H1 (cell line): ENCODE measurements at regions not wholly inside any gene's neighbourhood (a gene's known extent, or its start where the extent isn't known, plus 50 kb on each side); places are given as distances from the start of the nearest gene placed in this dataset.

Experiments
- CTCF ChIA-PET: fragments of 300-600 bp; sonication (Branson Sonifier 250); formaldehyde crosslinking; loops from one replicate; lab custom pipeline; 2021; ENCODE audit not compliant: partially characterized antibody; lab: Charles Lee
- POLR2A ChIA-PET: fragments of 300-600 bp; sonication (Branson Sonifier 250); formaldehyde crosslinking; loops from one replicate; lab custom pipeline; 2021; ENCODE audit warnings: inconsistent platforms; ENCODE audit not compliant: partially characterized antibody; lab: Charles Lee
- DNase-seq, 2 experiments: peaks; one replicate each; pipeline versions ENCODE4 v3.0.0 to v3.0.0-alpha.2; 2010 to 2022; ENCODE audit warnings: low spot score in 2 of 2, low read depth in 1 of 2, mixed read lengths in 1 of 2
- FAIRE-seq: peaks from 2 replicates; lab custom pipeline; 2011; peaks lifted over from hg19 to GRCh38; lab: Jason Lieb, UNC
- H2AFZ ChIP-seq: 2 replicates; pipeline ENCODE4 v1.8.1; 2012; ENCODE audit warnings: low read length, inconsistent platforms
- H2AK5ac ChIP-seq: 2 replicates; pipeline ENCODE4 v1.6.1; 2013; ENCODE audit warnings: low read depth, low read length
- H2BK120ac ChIP-seq: replicated peaks from 2 replicates; pipeline ENCODE3; 2013; ENCODE audit warnings: low read depth, low read length, inconsistent platforms
- H2BK12ac ChIP-seq: 2 replicates; pipeline ENCODE4 v1.6.1; 2013; ENCODE audit warnings: low read depth, low read length
- H2BK15ac ChIP-seq: 2 replicates; pipeline ENCODE4 v1.6.1; 2013; ENCODE audit warnings: low read length
- H2BK20ac ChIP-seq: 2 replicates; pipeline ENCODE4 v1.6.1; 2013; ENCODE audit warnings: low read length
- H2BK5ac ChIP-seq: 2 replicates; pipeline ENCODE4 v1.6.1; 2013; ENCODE audit warnings: low read depth, low read length
- H3K14ac ChIP-seq: 2 replicates; pipeline ENCODE4 v1.6.1; 2013; ENCODE audit warnings: inconsistent platforms; ENCODE audit not compliant: insufficient read length
- H3K18ac ChIP-seq: 2 replicates; pipeline ENCODE4 v1.6.1; 2013; ENCODE audit warnings: low read length; ENCODE audit errors: extremely low read depth
- H3K23ac ChIP-seq: 2 replicates; pipeline ENCODE4 v1.6.1; 2013; ENCODE audit warnings: inconsistent platforms; ENCODE audit not compliant: insufficient read length
- H3K23me2 ChIP-seq: 2 replicates; pipeline ENCODE4 v1.6.1; 2013; ENCODE audit warnings: low read depth, low read length
- H3K27ac ChIP-seq: 2 replicates; pipeline ENCODE4 v1.6.1; 2011; ENCODE audit warnings: low read depth, low read length, inconsistent platforms
- H3K27me3 ChIP-seq, 4 experiments: replicated peaks in 1 of 4; 1 replicate in 1 of 4; 2 replicates in 3 of 4; pipeline versions ENCODE4 v1.6.1 to v1.8.1; 2011 to 2013; ENCODE audit warnings: low read length in 3 of 4, mild to moderate bottlenecking in 3 of 4, inconsistent platforms in 2 of 4, mixed read lengths in 2 of 4, moderate library complexity in 1 of 4; ENCODE audit not compliant: control insufficient read depth in 3 of 4, insufficient read depth in 3 of 4; ENCODE audit errors: extremely low read depth in 1 of 4
- H3K36me3 ChIP-seq, 4 experiments: 2 replicates each; pipeline versions ENCODE4 v1.6.1 to v1.8.1; 2011 to 2013; ENCODE audit warnings: mild to moderate bottlenecking in 4 of 4, low read length in 3 of 4, moderate library complexity in 2 of 4, control low read depth in 1 of 4, inconsistent platforms in 1 of 4; ENCODE audit not compliant: insufficient read depth in 4 of 4, control insufficient read depth in 2 of 4
- H3K4ac ChIP-seq: replicated peaks from 2 replicates; pipeline ENCODE3; 2013; ENCODE audit warnings: low read length, low read depth, mixed read lengths, inconsistent platforms; ENCODE audit not compliant: insufficient read length
- H3K4me1 ChIP-seq, 4 experiments: replicated peaks in 1 of 4; 1 replicate in 1 of 4; 2 replicates in 3 of 4; pipeline versions ENCODE4 v1.6.1 to v1.8.1; 2011 to 2013; ENCODE audit warnings: low read length in 3 of 4, inconsistent platforms in 2 of 4, mixed read lengths in 1 of 4; ENCODE audit not compliant: insufficient read depth in 4 of 4, control insufficient read depth in 3 of 4
- H3K4me2 ChIP-seq, 2 experiments: 2 replicates each; pipeline versions ENCODE4 v1.6.1 to v1.8.1; 2011 to 2013; ENCODE audit warnings: low read depth in 2 of 2, low read length in 2 of 2, control low read depth in 1 of 2, inconsistent platforms in 1 of 2, mild to moderate bottlenecking in 1 of 2; ENCODE audit not compliant: insufficient read depth in 1 of 2
- H3K4me3 ChIP-seq, 4 experiments: fragments of 200-600, 300-600 bp in 1 of 4; sonication (generic), shearing (Covaris generic), sonication (Bioruptor Twin) in 1 of 4; 2 replicates each; pipeline versions ENCODE4 v1.5.1 to v1.8.1; 2011 to 2016; ENCODE audit warnings: low read length in 4 of 4, low read depth in 3 of 4, control low read depth in 2 of 4, inconsistent platforms in 2 of 4, mild to moderate bottlenecking in 2 of 4, mixed read lengths in 1 of 4, moderate library complexity in 1 of 4; ENCODE audit not compliant: insufficient read depth in 2 of 4; ENCODE audit errors: extremely low read depth in 1 of 4
- H3K56ac ChIP-seq: replicated peaks from 2 replicates; pipeline ENCODE3; 2013; ENCODE audit warnings: low read depth, mild to moderate bottlenecking, mixed read lengths, low read length, inconsistent platforms; ENCODE audit not compliant: insufficient read length
- H3K79me1 ChIP-seq: 2 replicates; pipeline ENCODE4 v1.6.1; 2013; ENCODE audit warnings: low read depth, low read length, control low read depth
- H3K79me2 ChIP-seq, 2 experiments: 2 replicates each; pipeline versions ENCODE4 v1.6.1 to v1.8.1; 2012 to 2013; ENCODE audit warnings: low read length in 2 of 2, mild to moderate bottlenecking in 2 of 2, inconsistent platforms in 1 of 2; ENCODE audit not compliant: insufficient read depth in 2 of 2, control insufficient read depth in 1 of 2
- H3K9ac ChIP-seq, 4 experiments: replicated peaks in 1 of 4; 1 replicate in 1 of 4; 2 replicates in 3 of 4; pipeline versions ENCODE4 v1.6.1 to v1.8.1; 2011 to 2013; ENCODE audit warnings: low read depth in 3 of 4, low read length in 3 of 4, control low read depth in 2 of 4, mild to moderate bottlenecking in 2 of 4, moderate library complexity in 2 of 4, inconsistent platforms in 1 of 4; ENCODE audit errors: extremely low read depth in 1 of 4
- H3K9me3 ChIP-seq, 2 experiments: 2 replicates each; pipeline versions ENCODE4 v1.6.1 to v1.8.1; 2012 to 2013; ENCODE audit warnings: mild to moderate bottlenecking in 2 of 2, moderate library complexity in 2 of 2, control low read depth in 1 of 2, inconsistent platforms in 1 of 2, low read depth in 1 of 2, low read length in 1 of 2, mixed read lengths in 1 of 2; ENCODE audit not compliant: insufficient read depth in 2 of 2
- H4K20me1 ChIP-seq, 2 experiments: replicated peaks in 1 of 2; 2 replicates each; pipeline versions ENCODE3 to v1.8.1; 2011 to 2013; ENCODE audit warnings: inconsistent platforms in 2 of 2, low read length in 2 of 2, mild to moderate bottlenecking in 1 of 2; ENCODE audit not compliant: insufficient read depth in 2 of 2, control insufficient read depth in 1 of 2
- H4K5ac ChIP-seq: 2 replicates; pipeline ENCODE4 v1.6.1; 2013; ENCODE audit warnings: low read length, low read depth, mixed read lengths, inconsistent platforms; ENCODE audit not compliant: insufficient read length
- H4K8ac ChIP-seq: 2 replicates; pipeline ENCODE4 v1.8.0; 2013; ENCODE audit warnings: mild to moderate bottlenecking, moderate library complexity, low read length, inconsistent platforms; ENCODE audit not compliant: insufficient read depth; ENCODE audit errors: extremely low read depth
- H4K91ac ChIP-seq: replicated peaks from 2 replicates; pipeline ENCODE3; 2013; ENCODE audit warnings: low read length, mixed read lengths, inconsistent platforms; ENCODE audit not compliant: insufficient read length
- BCL11A ChIP-seq, 2 experiments: IDR thresholded peaks; one replicate each; pipeline ENCODE4 v1.6.1; 2011; ENCODE audit warnings: low read depth in 2 of 2, low read length in 2 of 2, mild to moderate bottlenecking in 2 of 2
- CEBPB ChIP-seq: IDR thresholded peaks from 2 replicates; pipeline ENCODE4 v1.6.1; 2012; ENCODE audit warnings: low read depth, low read length
- CHD1 ChIP-seq: IDR thresholded peaks from 2 replicates; pipeline ENCODE4 v1.6.1; 2012; ENCODE audit warnings: low read depth, low read length, improper control_type of control experiment
- CHD2 ChIP-seq: IDR thresholded peaks from 2 replicates; pipeline ENCODE4 v1.6.1; 2012; ENCODE audit warnings: low read length, improper control_type of control experiment
- JUN ChIP-seq: IDR thresholded peaks from 2 replicates; pipeline ENCODE4 v1.6.1; 2011; ENCODE audit warnings: low read depth, mild to moderate bottlenecking, improper control_type of control experiment, low read length
- KDM1A ChIP-seq: fragments of 200-600, 300-600 bp; sonication (generic); IDR thresholded peaks from 2 replicates; pipeline ENCODE4 v1.7.1; 2016; ENCODE audit warnings: mild to moderate bottlenecking, low read length, borderline replicate concordance
- KDM4A ChIP-seq: IDR thresholded peaks from one replicate; pipeline ENCODE4 v1.7.1; 2012; ENCODE audit warnings: low read depth, mild to moderate bottlenecking, moderate library complexity, low read length, inconsistent platforms; ENCODE audit not compliant: severe bottlenecking
- PHF8 ChIP-seq: fragments of 200-600 bp; sonication (generic); conservative IDR thresholded peaks from 2 replicates; pipeline ENCODE4 v1.7.1; 2012; ENCODE audit warnings: low read depth, mild to moderate bottlenecking, inconsistent platforms, low read length, moderate library complexity
- RBBP5 ChIP-seq: IDR thresholded peaks from 2 replicates; pipeline ENCODE4 v1.7.1; 2012; ENCODE audit warnings: low read depth, mild to moderate bottlenecking, inconsistent platforms, low read length, moderate library complexity, borderline replicate concordance
- RNF2 ChIP-seq: fragments of 200-900, 300-1000 bp; sonication (generic); IDR thresholded peaks from 2 replicates; pipeline ENCODE4 v1.7.1; 2016; ENCODE audit warnings: borderline replicate concordance, low read depth, mild to moderate bottlenecking, antibody characterized with exemption, low read length; ENCODE audit not compliant: poor library complexity, severe bottlenecking; ENCODE audit errors: missing control alignments
- TBP ChIP-seq: IDR thresholded peaks from 2 replicates; pipeline ENCODE4 v1.6.1; 2011; ENCODE audit warnings: low read depth, low read length, improper control_type of control experiment
- TCF12 ChIP-seq: IDR thresholded peaks from 2 replicates; pipeline ENCODE4 v1.6.1; 2011; ENCODE audit warnings: low read depth, mild to moderate bottlenecking, low read length
- WGBS, 2 experiments: shearing (Covaris generic) in 1 of 2; methylation state at CpG; one replicate each; pipeline versions ENCODE4 v1.1.6 to v1.1.7; 2013 to 2015; ENCODE audit warnings: low lambda C conversion rate in 2 of 2, mixed read lengths in 2 of 2, inconsistent platforms in 1 of 2, low coverage in 1 of 2, missing lambda C conversion rate in 1 of 2; ENCODE audit not compliant: insufficient replicate concordance in 2 of 2, insufficient coverage in 1 of 2, insufficient read length in 1 of 2; ENCODE audit errors: extremely low coverage in 1 of 2, missing lambda C conversion rate in 1 of 2; 5-methylcytosine and 5-hydroxymethylcytosine counted together
- TF ChIP-seq, protein P1 (sequence below): IDR thresholded peaks from 2 replicates; pipeline ENCODE4 v1.6.1; 2011; ENCODE audit warnings: low read length, improper control_type of control experiment
- TF ChIP-seq, protein P2 (sequence below): IDR thresholded peaks from 2 replicates; pipeline ENCODE4 v1.6.1; 2012; ENCODE audit warnings: inconsistent platforms

DNA sequence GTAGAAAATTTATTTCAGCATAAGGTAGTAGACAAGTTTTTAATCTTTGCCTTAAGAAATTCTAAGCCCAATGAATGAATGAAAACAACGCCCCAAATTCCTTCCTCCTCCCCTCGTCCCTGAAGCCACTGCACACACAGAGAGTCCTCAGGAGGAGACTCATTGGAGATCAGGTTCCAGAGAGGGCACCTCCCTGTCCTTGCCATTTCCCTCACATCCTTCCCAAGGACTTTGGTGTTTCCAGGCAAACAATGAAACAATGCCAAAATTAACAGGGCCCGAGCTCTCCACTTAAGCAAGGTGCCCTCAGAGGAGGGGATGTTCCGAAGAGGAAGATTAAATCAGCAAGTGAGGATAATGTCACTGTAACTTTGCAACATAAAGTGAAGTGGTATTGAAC, 240.7 kb downstream of the DCDC2C start:
- Histone ChIP-seq H2BK120ac (no peak overlapping the region), H2BK20ac (no peak overlapping the region), H3K18ac (no peak overlapping the region), H3K9me3 (peaks cover 0 to 2% of the 10 kb centered on the region in 2 experiments; a peak in 1 of 4 replicates), H3K4me2 (no peak overlapping the region), H2BK5ac (no peak overlapping the region), H4K5ac (no peak overlapping the region), H2BK15ac (no peak overlapping the region), H4K91ac (no peak overlapping the region), H3K9ac (no peak overlapping the region), H3K56ac (no peak overlapping the region), H3K79me2 (no peaks in the 10 kb centered on the region), H4K20me1 (no peaks in the 10 kb centered on the region), H3K36me3 (no peaks in the 10 kb centered on the region), H3K4me1 (peaks cover 0 to 4% (median 0%) of the 10 kb centered on the region in 4 experiments; a peak in 1 of 7 replicates), H2AK5ac (no peak overlapping the region), H3K4me3 (no peak overlapping the region), H2AFZ (no peak overlapping the region), H3K4ac (no peak overlapping the region), H2BK12ac (no peak overlapping the region), H3K14ac (no peak overlapping the region), H3K23ac (no peak overlapping the region), H3K27me3 (no peaks in the 10 kb centered on the region), H3K79me1 (no peaks in the 10 kb centered on the region), H3K23me2 (no peaks in the 10 kb centered on the region), H3K27ac (no peak overlapping the region), H4K8ac (no peak overlapping the region)
- 90% methylated on average over 4 of the region's 4 CpGs; no CpG with 5 or more reads in 1 of the 2 experiments for WGBS, 2 experiments
- POLR2A ChIA-PET: no interaction called here
- FAIRE-seq (no peak), DNase-seq (no peak)
- CTCF ChIA-PET: interaction anchor here (0.9 to 1.9 kb wide), 2 partner anchors 9 to 25 kb away, joined by 3 to 5 read pairs; no protein-coding TSS in a partner anchor
- TF ChIP-seq KDM4A (no peak), RBBP5 (no peak), BCL11A (IDR thresholded peaks at IDR 0.05; ENCODE audit: low read depth in 2 of 2, low read length in 2 of 2) (no peak), CHD1 (no peak), TBP (no peak), KDM1A (no peak), CHD2 (no peak), PHF8 (no peak), TCF12 (no peak), RNF2 (no peak), CEBPB (no peak), JUN (no peak)
- TF ChIP-seq, protein P1, sequence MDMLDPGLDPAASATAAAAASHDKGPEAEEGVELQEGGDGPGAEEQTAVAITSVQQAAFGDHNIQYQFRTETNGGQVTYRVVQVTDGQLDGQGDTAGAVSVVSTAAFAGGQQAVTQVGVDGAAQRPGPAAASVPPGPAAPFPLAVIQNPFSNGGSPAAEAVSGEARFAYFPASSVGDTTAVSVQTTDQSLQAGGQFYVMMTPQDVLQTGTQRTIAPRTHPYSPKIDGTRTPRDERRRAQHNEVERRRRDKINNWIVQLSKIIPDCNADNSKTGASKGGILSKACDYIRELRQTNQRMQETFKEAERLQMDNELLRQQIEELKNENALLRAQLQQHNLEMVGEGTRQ: no peak
- TF ChIP-seq, protein P2, sequence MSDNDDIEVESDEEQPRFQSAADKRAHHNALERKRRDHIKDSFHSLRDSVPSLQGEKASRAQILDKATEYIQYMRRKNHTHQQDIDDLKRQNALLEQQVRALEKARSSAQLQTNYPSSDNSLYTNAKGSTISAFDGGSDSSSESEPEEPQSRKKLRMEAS: no peak
